HL-60 (cell line): ENCODE measurements at regions not wholly inside any gene's neighbourhood (a gene's known extent, or its start where the extent isn't known, plus 50 kb on each side); places are given as distances from the start of the nearest gene placed in this dataset.

Experiments
- DNase-seq, 2 experiments: peaks; one replicate each; pipeline ENCODE4 v3.0.0-alpha.2; 2010 to 2020; ENCODE audit warnings: low read depth in 1 of 2, low spot score in 1 of 2
- H3K27ac ChIP-seq: fragments of 250-450 bp; sonication (Bioruptor Pico); replicated peaks from 2 replicates; pipeline ENCODE4 v1.5.1; 2020; ENCODE audit warnings: mild to moderate bottlenecking, moderate library complexity
- H3K27me3 ChIP-seq: fragments of 250-450 bp; sonication (Bioruptor Pico); 2 replicates; pipeline ENCODE4 v1.5.1; 2021; ENCODE audit warnings: mild to moderate bottlenecking, moderate library complexity; ENCODE audit not compliant: insufficient read depth, poor library complexity, severe bottlenecking
- H3K4me3 ChIP-seq: replicated peaks from 2 replicates; pipeline ENCODE4 v1.5.1; 2011; ENCODE audit warnings: mild to moderate bottlenecking, control low read depth, low read length; ENCODE audit not compliant: insufficient read depth
- GABPA ChIP-seq: IDR thresholded peaks from 2 replicates; pipeline ENCODE4 v1.6.1; 2012; ENCODE audit warnings: low read depth
- POLR2AphosphoS5 ChIP-seq: IDR thresholded peaks from 2 replicates; pipeline ENCODE4 v1.6.1; 2012; ENCODE audit warnings: low read depth
- SPI1 ChIP-seq: IDR thresholded peaks from 2 replicates; pipeline ENCODE4 v1.6.1; 2012; ENCODE audit warnings: low read depth, mild to moderate bottlenecking, borderline replicate concordance
- TF ChIP-seq, protein P1 (sequence below): IDR thresholded peaks from 2 replicates; pipeline ENCODE4 v1.6.1; 2012; ENCODE audit warnings: low read depth; ENCODE audit not compliant: insufficient replicate concordance
- TF ChIP-seq, protein P2 (sequence below): IDR thresholded peaks from one replicate; pipeline ENCODE4 v1.5.1; 2011; ENCODE audit warnings: low read length, control low read depth, inconsistent platforms; ENCODE audit not compliant: insufficient read depth

DNA sequence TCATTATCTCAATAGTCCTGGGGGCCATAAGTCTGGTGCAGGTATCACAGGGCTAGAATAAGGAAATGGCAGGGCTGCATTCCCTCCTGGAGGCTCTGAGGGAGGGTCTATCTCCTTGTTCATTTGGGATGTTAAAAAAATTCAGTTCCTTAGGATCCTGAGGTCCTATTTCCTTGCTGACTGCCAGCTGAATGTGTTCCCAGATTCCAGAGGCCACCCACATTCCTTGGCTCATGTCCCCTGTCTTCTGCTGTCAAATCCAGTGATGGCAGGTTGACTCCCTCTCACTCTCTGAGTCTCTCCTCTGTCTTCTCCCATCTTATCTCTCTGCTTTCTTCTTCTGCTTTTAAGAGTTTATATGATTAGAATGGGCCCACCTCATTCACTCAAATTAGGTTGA is 400.6 kb downstream of the PTPRU start:
- DNase-seq = no peak
- Histone ChIP-seq H3K27me3 (no peaks in the 10 kb centered on the region), H3K4me3 (no peak overlapping the region), H3K27ac (no peak overlapping the region)
- TF ChIP-seq GABPA (no peak), POLR2AphosphoS5 (no peak), SPI1 (no peak)
- TF ChIP-seq, protein P1, sequence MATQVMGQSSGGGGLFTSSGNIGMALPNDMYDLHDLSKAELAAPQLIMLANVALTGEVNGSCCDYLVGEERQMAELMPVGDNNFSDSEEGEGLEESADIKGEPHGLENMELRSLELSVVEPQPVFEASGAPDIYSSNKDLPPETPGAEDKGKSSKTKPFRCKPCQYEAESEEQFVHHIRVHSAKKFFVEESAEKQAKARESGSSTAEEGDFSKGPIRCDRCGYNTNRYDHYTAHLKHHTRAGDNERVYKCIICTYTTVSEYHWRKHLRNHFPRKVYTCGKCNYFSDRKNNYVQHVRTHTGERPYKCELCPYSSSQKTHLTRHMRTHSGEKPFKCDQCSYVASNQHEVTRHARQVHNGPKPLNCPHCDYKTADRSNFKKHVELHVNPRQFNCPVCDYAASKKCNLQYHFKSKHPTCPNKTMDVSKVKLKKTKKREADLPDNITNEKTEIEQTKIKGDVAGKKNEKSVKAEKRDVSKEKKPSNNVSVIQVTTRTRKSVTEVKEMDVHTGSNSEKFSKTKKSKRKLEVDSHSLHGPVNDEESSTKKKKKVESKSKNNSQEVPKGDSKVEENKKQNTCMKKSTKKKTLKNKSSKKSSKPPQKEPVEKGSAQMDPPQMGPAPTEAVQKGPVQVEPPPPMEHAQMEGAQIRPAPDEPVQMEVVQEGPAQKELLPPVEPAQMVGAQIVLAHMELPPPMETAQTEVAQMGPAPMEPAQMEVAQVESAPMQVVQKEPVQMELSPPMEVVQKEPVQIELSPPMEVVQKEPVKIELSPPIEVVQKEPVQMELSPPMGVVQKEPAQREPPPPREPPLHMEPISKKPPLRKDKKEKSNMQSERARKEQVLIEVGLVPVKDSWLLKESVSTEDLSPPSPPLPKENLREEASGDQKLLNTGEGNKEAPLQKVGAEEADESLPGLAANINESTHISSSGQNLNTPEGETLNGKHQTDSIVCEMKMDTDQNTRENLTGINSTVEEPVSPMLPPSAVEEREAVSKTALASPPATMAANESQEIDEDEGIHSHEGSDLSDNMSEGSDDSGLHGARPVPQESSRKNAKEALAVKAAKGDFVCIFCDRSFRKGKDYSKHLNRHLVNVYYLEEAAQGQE = no peak
- TF ChIP-seq, protein P2, sequence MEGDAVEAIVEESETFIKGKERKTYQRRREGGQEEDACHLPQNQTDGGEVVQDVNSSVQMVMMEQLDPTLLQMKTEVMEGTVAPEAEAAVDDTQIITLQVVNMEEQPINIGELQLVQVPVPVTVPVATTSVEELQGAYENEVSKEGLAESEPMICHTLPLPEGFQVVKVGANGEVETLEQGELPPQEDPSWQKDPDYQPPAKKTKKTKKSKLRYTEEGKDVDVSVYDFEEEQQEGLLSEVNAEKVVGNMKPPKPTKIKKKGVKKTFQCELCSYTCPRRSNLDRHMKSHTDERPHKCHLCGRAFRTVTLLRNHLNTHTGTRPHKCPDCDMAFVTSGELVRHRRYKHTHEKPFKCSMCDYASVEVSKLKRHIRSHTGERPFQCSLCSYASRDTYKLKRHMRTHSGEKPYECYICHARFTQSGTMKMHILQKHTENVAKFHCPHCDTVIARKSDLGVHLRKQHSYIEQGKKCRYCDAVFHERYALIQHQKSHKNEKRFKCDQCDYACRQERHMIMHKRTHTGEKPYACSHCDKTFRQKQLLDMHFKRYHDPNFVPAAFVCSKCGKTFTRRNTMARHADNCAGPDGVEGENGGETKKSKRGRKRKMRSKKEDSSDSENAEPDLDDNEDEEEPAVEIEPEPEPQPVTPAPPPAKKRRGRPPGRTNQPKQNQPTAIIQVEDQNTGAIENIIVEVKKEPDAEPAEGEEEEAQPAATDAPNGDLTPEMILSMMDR = no peak

- H3K27ac ChIP-seq = no peak overlapping the region
- no peak overlapping the region for H3K4me3 ChIP-seq
- TF ChIP-seq POLR2AphosphoS5 (no peak), SPI1 (no peak), GABPA (no peak)
- TF ChIP-seq, protein P2 = no peak
- TF ChIP-seq, protein P1 = no peak
- DNase-seq = no peak
- H3K27me3 ChIP-seq = no peaks in the 10 kb centered on the region
Observed at GRCh38 chr1:29635501-29636263, 399.4 kb downstream of the PTPRU start.

- Histone ChIP-seq H3K4me3 (no peak overlapping the region), H3K27ac (no peak overlapping the region), H3K27me3 (no peaks in the 10 kb centered on the region)
- no peak for DNase-seq
- TF ChIP-seq GABPA (no peak), SPI1 (no peak), POLR2AphosphoS5 (no peak)
- TF ChIP-seq, protein P1 = no peak
- TF ChIP-seq, protein P2 = no peak
Observed at GRCh38 chr1:29634746-29635335, 398.5 kb downstream of the PTPRU start.
